Choroid plexus epithelial cell (primary cell): ENCODE measurements at regions not wholly inside any gene's neighbourhood (a gene's known extent, or its start where the extent isn't known, plus 50 kb on each side); places are given as distances from the start of the nearest gene placed in this dataset.
"Not testable (repeated sequence)": the region's sequence is repeated elsewhere in the genome, so short reads cannot be mapped to it uniquely, and the experiment has no call there.

Source experiments
- DNase-seq: peaks from one replicate; pipeline ENCODE4 v3.0.0-alpha.2; 2010; ENCODE audit warnings: low read depth
- H3K4me3 ChIP-seq: 2 replicates; pipeline ENCODE4 v1.5.1; 2011; ENCODE audit warnings: low read depth, mild to moderate bottlenecking, control low read depth, low read length, moderate library complexity
- TF ChIP-seq, protein P1 (sequence below): conservative IDR thresholded peaks from 2 replicates; pipeline ENCODE4 v1.5.1; 2011; ENCODE audit warnings: low read depth, mild to moderate bottlenecking, control low read depth, inconsistent platforms, low read length, moderate library complexity

DNA sequence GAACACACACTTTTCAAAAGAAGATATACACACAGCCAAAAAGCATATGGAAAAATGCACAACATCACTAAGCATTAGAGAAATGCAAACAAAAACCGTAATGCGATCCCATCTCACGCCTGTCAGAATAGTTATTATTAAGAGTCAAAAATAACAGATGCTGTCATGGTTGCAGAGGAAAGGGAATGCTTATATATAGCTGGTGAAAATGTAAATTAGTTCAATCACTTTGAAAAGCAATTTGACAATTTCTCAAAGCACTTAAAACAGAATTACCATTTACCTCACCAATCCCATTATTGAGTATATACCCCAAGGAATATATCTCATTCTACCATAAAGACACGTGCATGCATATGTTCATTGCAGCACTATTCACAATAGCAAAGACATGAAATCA lies 126.8 kb upstream of the MRPS30 start:
- no peak overlapping the region for H3K4me3 ChIP-seq
- TF ChIP-seq, protein P1, sequence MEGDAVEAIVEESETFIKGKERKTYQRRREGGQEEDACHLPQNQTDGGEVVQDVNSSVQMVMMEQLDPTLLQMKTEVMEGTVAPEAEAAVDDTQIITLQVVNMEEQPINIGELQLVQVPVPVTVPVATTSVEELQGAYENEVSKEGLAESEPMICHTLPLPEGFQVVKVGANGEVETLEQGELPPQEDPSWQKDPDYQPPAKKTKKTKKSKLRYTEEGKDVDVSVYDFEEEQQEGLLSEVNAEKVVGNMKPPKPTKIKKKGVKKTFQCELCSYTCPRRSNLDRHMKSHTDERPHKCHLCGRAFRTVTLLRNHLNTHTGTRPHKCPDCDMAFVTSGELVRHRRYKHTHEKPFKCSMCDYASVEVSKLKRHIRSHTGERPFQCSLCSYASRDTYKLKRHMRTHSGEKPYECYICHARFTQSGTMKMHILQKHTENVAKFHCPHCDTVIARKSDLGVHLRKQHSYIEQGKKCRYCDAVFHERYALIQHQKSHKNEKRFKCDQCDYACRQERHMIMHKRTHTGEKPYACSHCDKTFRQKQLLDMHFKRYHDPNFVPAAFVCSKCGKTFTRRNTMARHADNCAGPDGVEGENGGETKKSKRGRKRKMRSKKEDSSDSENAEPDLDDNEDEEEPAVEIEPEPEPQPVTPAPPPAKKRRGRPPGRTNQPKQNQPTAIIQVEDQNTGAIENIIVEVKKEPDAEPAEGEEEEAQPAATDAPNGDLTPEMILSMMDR, result no peak
- no peak for DNase-seq

DNA sequence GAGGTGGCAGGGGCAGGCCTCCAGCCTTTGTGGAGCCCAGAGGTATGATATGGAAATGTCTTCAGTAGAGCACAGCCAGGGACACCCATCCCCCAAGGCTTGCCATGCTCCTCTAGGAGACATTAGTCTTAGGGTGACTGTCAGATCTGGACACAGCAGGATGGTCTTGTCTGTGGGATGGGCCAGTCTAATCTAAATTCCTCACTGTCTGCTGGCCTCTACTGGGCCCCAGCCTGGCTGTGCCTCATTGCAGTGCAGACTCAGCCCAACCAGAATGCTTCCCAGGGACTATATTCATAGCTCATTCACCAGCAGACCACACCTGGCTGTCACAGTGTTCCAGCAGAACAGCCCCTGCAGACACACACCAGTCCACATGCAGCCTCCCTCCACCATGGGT lies 129.5 kb upstream of the MRPS30 start:
- H3K4me3 ChIP-seq, result no peak overlapping the region
- DNase-seq, result no peak
- TF ChIP-seq, protein P1, result no peak

DNA sequence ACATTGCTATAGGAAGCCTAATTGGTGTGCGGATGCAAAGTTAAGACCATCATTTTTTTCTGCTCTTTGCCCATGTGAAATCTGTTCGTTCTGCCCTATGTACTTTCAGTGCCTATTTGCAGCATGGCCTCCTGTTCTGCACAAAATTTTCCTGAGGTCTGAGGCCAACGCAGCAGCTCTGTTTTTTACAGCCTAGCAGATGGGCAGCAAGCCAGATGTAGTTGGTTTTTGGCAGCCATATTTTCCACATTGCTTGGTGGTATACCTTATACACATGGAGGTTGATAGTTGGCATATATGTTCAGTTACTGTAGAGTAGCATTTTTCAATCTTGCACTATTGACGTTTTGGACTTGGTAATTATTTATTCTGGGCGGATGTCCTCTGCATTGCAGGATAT lies 133.5 kb upstream of the MRPS30 start:
- no peak overlapping the region for H3K4me3 ChIP-seq
- TF ChIP-seq, protein P1, result no peak
- DNase-seq, result no peak

DNA sequence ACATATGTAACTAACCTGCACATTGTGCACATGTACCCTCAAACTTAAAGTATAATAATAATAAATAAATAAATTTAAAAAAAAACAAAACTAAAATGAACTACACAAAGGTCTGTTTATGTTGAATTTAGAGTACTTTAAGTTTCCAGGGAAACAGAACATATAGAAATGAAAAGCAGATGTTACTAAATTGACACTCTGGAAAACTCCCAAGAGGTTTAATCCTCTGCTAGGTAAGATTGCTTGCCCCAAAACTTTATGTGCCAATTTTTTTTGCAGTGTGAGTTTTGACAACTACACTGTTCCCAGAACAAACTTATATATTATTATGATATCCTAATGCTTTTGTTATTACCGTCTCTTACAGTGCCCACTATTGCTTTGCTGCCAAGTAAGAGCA lies 134.3 kb upstream of the MRPS30 start:
- TF ChIP-seq, protein P1, result no peak
- no peak overlapping the region for H3K4me3 ChIP-seq
- DNase-seq, result no peak

DNA sequence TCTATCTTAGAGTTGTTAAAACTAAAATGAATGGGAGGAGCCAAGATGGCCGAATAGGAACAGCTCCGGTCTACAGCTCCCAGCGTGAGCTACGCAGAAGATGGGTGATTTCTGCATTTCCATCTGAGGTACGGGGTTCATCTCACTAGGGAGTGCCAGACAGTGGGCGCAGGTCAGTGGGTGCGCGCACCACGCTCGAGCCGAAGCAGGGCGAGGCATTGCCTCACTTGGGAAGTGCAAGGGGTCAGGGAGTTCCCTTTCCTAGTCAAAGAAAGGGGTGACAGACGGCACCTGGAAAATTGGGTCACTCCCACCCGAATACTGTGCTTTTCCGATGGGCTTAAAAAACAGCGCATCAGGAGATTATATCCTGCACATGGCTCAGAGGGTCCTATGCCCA lies 140.3 kb upstream of the MRPS30 start:
- H3K4me3 ChIP-seq, result not testable (repeated sequence)

DNA sequence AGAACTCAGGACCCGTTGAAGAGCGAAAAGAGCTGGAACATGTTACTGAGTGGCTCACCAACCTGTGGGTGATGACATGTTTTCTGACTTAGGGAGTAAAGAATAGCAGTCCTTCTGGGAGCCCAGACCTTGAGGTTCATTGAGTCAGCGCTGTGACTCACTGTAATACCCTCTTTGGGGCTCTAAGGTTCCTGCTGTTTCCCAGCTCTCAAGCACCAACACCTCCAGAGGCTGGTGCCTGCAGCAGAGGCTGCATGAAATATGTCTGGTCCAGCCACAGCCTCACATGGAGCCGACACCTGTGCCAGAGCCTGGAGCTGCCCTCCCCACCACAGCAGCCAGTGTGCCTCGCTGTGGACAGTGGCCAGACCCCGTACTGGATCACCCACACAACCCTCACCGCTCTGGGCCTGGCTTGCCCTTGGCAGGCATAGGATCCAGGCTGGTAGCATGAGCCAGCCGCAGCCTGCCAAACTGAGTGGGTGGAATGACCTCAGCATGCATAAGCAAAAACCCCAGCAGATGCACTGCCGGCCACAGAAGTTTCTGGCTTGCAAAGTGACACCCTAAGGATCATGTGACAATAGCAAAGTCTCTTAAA lies 143.5 kb upstream of the MRPS30 start:
- no peak overlapping the region for H3K4me3 ChIP-seq
- no peak for DNase-seq
- TF ChIP-seq, protein P1, result no peak

More for the DNA sequence above, 140.3 kb upstream of the MRPS30 start:
- DNase-seq, result not testable (repeated sequence)

DNA sequence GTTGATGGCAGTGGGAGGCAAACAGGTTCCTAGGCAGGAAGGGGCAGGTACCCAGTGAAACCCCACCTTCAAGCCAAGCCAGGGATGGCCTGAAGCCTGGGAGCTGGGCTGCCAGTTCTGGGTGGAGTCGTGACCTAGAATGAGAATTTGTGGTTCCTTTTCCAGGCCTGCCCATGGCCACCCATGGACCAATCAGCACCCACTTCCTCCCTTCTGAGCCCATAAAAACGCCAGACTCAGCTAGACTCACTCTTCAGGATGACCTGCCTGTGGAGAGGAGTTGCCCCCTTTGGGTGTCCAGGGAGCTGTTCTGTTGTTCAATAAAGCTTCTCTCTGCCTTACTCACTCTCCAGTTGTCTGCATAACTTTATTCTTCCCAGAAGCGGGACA lies 144.0 kb upstream of the MRPS30 start:
- TF ChIP-seq, protein P1, result no peak
- H3K4me3 ChIP-seq, result no peak overlapping the region
- DNase-seq, result no peak
